ENCODE measurements at regions not wholly inside any gene's neighbourhood (a gene's known extent, or its start where the extent isn't known, plus 50 kb on each side); places are given as distances from the start of the nearest gene placed in this dataset.

DNA sequence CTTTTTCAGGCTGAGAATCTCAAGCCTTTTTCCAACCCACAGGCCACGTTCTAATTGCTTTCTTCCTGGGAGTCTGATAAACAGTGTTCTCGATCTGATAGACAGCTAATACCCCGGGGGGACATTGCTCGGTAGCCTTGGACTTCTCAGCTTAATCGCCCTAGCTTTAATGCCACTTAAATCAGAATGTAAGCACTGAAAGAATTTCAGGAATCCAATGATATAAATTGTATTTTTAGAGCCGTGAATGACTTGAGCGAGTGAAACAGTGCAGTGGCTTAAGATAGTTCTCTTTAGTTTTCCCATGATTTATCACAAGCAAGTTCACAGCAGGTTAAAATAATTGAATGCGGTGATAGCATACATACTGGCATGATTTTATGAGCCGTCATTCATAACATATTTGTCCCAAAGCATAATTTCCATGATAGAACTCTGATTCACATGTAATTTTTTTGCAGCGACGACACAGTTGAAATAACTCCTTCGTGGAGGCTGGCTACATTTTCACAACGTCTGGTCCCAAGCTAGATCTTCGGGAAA is 116.1 kb upstream of the MYOCD start:
- CTCF ChIA-PET, result interaction anchor here (1.0 to 1.6 kb wide), 3 partner anchors 14 to 207 kb away, joined by 3 read pairs; no protein-coding TSS in a partner anchor
- POLR2A ChIA-PET, result no interaction called here
- TF ChIP-seq, protein P1, sequence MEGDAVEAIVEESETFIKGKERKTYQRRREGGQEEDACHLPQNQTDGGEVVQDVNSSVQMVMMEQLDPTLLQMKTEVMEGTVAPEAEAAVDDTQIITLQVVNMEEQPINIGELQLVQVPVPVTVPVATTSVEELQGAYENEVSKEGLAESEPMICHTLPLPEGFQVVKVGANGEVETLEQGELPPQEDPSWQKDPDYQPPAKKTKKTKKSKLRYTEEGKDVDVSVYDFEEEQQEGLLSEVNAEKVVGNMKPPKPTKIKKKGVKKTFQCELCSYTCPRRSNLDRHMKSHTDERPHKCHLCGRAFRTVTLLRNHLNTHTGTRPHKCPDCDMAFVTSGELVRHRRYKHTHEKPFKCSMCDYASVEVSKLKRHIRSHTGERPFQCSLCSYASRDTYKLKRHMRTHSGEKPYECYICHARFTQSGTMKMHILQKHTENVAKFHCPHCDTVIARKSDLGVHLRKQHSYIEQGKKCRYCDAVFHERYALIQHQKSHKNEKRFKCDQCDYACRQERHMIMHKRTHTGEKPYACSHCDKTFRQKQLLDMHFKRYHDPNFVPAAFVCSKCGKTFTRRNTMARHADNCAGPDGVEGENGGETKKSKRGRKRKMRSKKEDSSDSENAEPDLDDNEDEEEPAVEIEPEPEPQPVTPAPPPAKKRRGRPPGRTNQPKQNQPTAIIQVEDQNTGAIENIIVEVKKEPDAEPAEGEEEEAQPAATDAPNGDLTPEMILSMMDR (IDR thresholded peaks at IDR 0.05; ENCODE audit: control extremely low read depth, extremely low read depth, low read depth, missing control alignments), result no peak
- DNase-seq (ENCODE audit: extremely low spot score), result no peak

DNA sequence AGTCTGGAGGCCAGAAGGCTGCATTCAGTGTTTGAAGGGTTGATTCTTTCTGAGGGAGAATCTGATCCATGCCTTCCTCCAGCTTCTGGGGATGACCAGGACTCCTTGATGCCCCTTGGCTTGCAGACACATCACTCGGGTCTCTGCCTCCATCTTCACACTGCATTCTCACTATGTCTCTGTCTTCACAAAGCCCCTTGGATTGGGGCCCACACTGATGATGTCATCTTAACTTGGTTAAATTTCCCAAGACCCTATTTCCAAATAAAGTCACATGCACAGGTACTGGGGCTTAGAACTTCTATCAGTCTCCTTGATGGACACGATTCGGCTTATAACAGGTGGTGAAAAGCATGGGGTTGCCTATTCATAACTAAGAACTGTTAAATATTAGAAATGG is 112.1 kb upstream of the MYOCD start:
- no peak for DNase-seq (ENCODE audit: extremely low spot score)
- TF ChIP-seq, protein P1 (IDR thresholded peaks at IDR 0.05; ENCODE audit: control extremely low read depth, extremely low read depth, low read depth, missing control alignments), result no peak
- ChIA-PET CTCF (interaction anchor here (1.8 kb wide), 1 partner anchor 8 kb away, joined by 8 read pairs; no protein-coding TSS in a partner anchor), POLR2A (no interaction called here)

DNA sequence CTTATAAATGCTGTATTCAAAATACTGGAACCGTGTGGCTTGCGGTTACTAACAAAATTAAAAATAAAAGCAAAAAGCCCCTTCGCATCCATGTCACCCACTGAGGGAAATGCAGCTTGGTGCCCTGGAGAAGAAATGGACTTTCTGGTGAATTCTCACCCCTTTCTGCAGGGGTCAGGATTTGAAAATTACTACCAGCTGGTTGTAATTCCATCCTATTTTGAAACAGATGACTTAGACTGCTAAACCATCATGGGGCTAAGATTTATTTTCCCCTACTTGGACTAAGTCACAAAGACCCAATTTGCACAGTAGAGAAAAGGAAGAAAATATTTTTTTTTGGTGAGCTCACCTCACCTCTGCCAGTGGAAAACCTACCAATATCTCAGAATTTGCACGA is 111.4 kb upstream of the MYOCD start:
- TF ChIP-seq, protein P1 (IDR thresholded peaks at IDR 0.05; ENCODE audit: control extremely low read depth, extremely low read depth, low read depth, missing control alignments), result no peak
- no peak for DNase-seq (ENCODE audit: extremely low spot score)
- CTCF ChIA-PET, result interaction anchor here (1.8 kb wide), 1 partner anchor 9 kb away, joined by 8 read pairs; no protein-coding TSS in a partner anchor
- POLR2A ChIA-PET, result no interaction called here

DNA sequence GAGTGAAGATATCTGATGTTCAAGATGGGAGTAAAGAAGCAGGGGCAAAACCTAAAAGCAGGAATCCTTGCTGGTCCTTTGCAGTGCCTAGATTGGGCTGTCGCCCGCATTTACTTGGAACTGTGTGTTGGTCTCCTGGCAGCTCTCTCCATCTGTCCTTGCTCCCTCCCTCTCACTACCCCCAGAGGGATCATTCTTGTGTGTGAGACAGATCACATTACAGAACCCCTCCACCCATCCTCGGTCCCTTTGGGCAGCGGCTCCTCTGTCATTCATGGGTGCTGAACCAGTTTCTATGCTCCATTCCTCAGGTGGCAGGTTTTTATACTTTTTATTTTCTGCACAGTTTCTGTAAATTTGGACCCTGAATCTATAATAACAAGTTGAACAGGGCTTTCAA is 99.4 kb upstream of the MYOCD start:
- CTCF ChIA-PET, result interaction anchor here (1.0 to 3.3 kb wide), 3 partner anchors 10 to 24 kb away, joined by 3 to 12 read pairs (median 3); no protein-coding TSS in a partner anchor
- TF ChIP-seq, protein P1 (IDR thresholded peaks at IDR 0.05; ENCODE audit: control extremely low read depth, extremely low read depth, low read depth, missing control alignments), result no peak
- no peak for DNase-seq (ENCODE audit: extremely low spot score)
- POLR2A ChIA-PET, result no interaction called here

DNA sequence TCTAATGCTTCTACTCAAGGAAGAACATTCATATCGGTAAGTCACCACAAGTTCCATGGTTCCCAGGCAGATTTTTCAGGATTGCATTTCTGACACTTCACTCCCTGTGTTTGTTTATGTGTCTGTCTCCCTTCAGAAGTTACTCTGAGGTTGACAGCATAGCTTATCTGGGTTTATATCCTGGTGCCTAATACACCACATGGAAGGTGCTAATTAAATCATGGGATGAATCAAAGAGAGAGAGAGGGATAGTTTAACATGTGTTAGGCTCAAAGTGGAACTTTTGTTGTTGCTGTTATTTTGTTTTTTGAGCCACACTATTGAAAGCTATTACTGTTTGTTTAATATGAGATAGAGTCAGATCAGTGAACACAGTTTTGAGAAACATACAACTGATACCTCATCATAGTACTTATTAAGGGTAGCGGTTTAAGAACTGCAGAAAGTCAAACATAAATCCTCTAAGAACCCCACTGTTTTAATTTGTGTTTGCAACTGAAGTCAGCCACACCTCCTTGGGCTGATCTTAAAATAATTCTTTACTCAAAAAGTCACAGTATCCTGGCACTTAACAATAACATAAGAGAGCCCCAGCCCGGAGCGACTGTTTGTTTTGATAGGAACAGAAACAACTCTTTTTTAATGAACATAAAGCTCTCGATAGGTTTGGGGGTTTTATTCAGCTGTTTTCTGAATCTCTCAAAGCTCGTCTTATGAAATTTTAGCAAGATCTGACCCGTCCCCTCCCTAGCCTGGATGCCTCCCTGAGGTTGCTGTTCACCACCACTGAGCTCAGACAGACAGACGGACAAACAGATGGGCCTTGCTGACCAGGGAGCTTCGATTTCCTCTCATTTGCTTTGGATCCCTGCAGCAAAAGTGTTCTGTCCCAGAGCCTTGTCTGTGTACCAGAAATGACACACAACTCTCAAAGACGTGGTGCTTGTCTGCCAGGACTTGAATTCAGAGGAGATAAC is 98.3 kb upstream of the MYOCD start:
- POLR2A ChIA-PET, result no interaction called here

More for the DNA sequence above, 98.3 kb upstream of the MYOCD start:
- CTCF ChIA-PET, result interaction anchor here (0.8 to 3.3 kb wide), 3 partner anchors 19 to 23 kb away, joined by 3 to 12 read pairs (median 4); no protein-coding TSS in a partner anchor
- TF ChIP-seq, protein P1 (IDR thresholded peaks at IDR 0.05; ENCODE audit: control extremely low read depth, extremely low read depth, low read depth, missing control alignments), result no peak
- DNase-seq (ENCODE audit: extremely low spot score), result no peak

Data from GM10248 (cell line).